ENCODE measurements at regions not wholly inside any gene's neighbourhood (a gene's known extent, or its start where the extent isn't known, plus 50 kb on each side); places are given as distances from the start of the nearest gene placed in this dataset.

GRCh38 chr13:84972907-84973306 lies 826.3 kb downstream of the SLITRK6 start:
- no peak for DNase-seq (ENCODE audit: low read depth, low spot score)

GRCh38 chr13:84962849-84963248 lies 836.4 kb downstream of the SLITRK6 start:
- no peak for DNase-seq (ENCODE audit: low read depth, low spot score)

GRCh38 chr13:84962141-84962750 lies 837.0 kb downstream of the SLITRK6 start:
- DNase-seq (ENCODE audit: low read depth, low spot score), result no peak

- no peak for DNase-seq (ENCODE audit: low read depth, low spot score)
Measured at GRCh38 chr13:84961023-84961422, 838.2 kb downstream of the SLITRK6 start.

- DNase-seq (ENCODE audit: low read depth, low spot score), result no peak
Measured at GRCh38 chr13:84959818-84960217, 839.4 kb downstream of the SLITRK6 start.

- DNase-seq (ENCODE audit: low read depth, low spot score), result no peak
Measured at GRCh38 chr13:84954636-84955035, 844.6 kb downstream of the SLITRK6 start.

- DNase-seq (ENCODE audit: low read depth, low spot score), result no peak
Measured at GRCh38 chr13:84951128-84951527, 848.1 kb downstream of the SLITRK6 start.

GRCh38 chr13:84946192-84946591 lies 853.0 kb downstream of the SLITRK6 start:
- no peak for DNase-seq (ENCODE audit: low read depth, low spot score)

GRCh38 chr13:84940798-84941197 lies 858.4 kb downstream of the SLITRK6 start:
- no peak for DNase-seq (ENCODE audit: low read depth, low spot score)

- DNase-seq (ENCODE audit: low read depth, low spot score), result no peak
Measured at GRCh38 chr13:84940167-84940566, 859.1 kb downstream of the SLITRK6 start.

GRCh38 chr13:84934911-84935310 lies 864.3 kb downstream of the SLITRK6 start:
- no peak for DNase-seq (ENCODE audit: low read depth, low spot score)

GRCh38 chr13:84933797-84934196 lies 865.4 kb downstream of the SLITRK6 start:
- DNase-seq (ENCODE audit: low read depth, low spot score), result no peak

GRCh38 chr13:84931264-84931663 lies 868.0 kb downstream of the SLITRK6 start:
- no peak for DNase-seq (ENCODE audit: low read depth, low spot score)

GRCh38 chr13:84927442-84928169 lies 871.6 kb downstream of the SLITRK6 start:
- no peak for DNase-seq (ENCODE audit: low read depth, low spot score)

GRCh38 chr13:84925443-84925842 lies 873.8 kb downstream of the SLITRK6 start:
- DNase-seq (ENCODE audit: low read depth, low spot score), result no peak

- no peak for DNase-seq (ENCODE audit: low read depth, low spot score)
Measured at GRCh38 chr13:84923831-84924230, 875.4 kb downstream of the SLITRK6 start.

- no peak for DNase-seq (ENCODE audit: low read depth, low spot score)
Measured at GRCh38 chr13:84917252-84917878, 881.9 kb downstream of the SLITRK6 start.

GRCh38 chr13:84912720-84913119 lies 886.5 kb downstream of the SLITRK6 start:
- no peak for DNase-seq (ENCODE audit: low read depth, low spot score)

GRCh38 chr13:84910423-84910822 lies 888.8 kb downstream of the SLITRK6 start:
- no peak for DNase-seq (ENCODE audit: low read depth, low spot score)

- DNase-seq (ENCODE audit: low read depth, low spot score), result no peak
Measured at GRCh38 chr13:84903391-84903790, 895.8 kb downstream of the SLITRK6 start.

- DNase-seq (ENCODE audit: low read depth, low spot score), result no peak
Measured at GRCh38 chr13:84902243-84902642, 897.0 kb downstream of the SLITRK6 start.

GRCh38 chr13:84896128-84896527 lies 903.1 kb downstream of the SLITRK6 start:
- no peak for DNase-seq (ENCODE audit: low read depth, low spot score)

- DNase-seq (ENCODE audit: low read depth, low spot score), result no peak
Measured at GRCh38 chr13:84894749-84895148, 904.5 kb downstream of the SLITRK6 start.
